Endothelial cell of umbilical vein (primary cell): ENCODE measurements at regions not wholly inside any gene's neighbourhood (a gene's known extent, or its start where the extent isn't known, plus 50 kb on each side); places are given as distances from the start of the nearest gene placed in this dataset.

Source experiments
- EZH2 ChIP-seq: IDR thresholded peaks from 2 replicates; pipeline ENCODE4 v1.6.1; 2012; ENCODE audit warnings: borderline replicate concordance, low read depth, mild to moderate bottlenecking, moderate library complexity, low read length, inconsistent platforms; ENCODE audit not compliant: severe bottlenecking
- FOS ChIP-seq: IDR thresholded peaks from 2 replicates; pipeline ENCODE4 v1.6.1; 2011; ENCODE audit warnings: mild to moderate bottlenecking, low read length, moderate library complexity, borderline replicate concordance; ENCODE audit not compliant: insufficient read depth
- MYC ChIP-seq: IDR thresholded peaks from one replicate; pipeline ENCODE4 v1.6.1; 2011; ENCODE audit warnings: mild to moderate bottlenecking, low read depth, low read length
- POLR2A ChIP-seq: IDR thresholded peaks from 2 replicates; pipeline ENCODE4 v1.6.1; 2012; ENCODE audit warnings: low read depth, mild to moderate bottlenecking, control low read depth, low read length
- POLR2AphosphoS5 ChIP-seq: IDR thresholded peaks from 2 replicates; pipeline ENCODE4 v1.6.1; 2012; ENCODE audit warnings: low read depth, mild to moderate bottlenecking, control low read depth, low read length, moderate library complexity; ENCODE audit not compliant: insufficient read depth
- TF ChIP-seq, protein P1 (sequence below), 2 donors: IDR thresholded peaks; 1 replicate in 1 of 2; 2 replicates in 1 of 2; pipeline ENCODE4 v1.5.1; 2011; ENCODE audit warnings: low read length in 2 of 2, mild to moderate bottlenecking in 2 of 2, moderate library complexity in 2 of 2, control low read depth in 1 of 2, inconsistent platforms in 1 of 2, low read depth in 1 of 2; ENCODE audit not compliant: insufficient read depth in 1 of 2; ENCODE audit errors: extremely low read depth in 1 of 2
- TF ChIP-seq, protein P2 (sequence below): IDR thresholded peaks from 2 replicates; pipeline ENCODE4 v1.6.1; 2011; ENCODE audit not compliant: insufficient read depth, insufficient read length

DNA sequence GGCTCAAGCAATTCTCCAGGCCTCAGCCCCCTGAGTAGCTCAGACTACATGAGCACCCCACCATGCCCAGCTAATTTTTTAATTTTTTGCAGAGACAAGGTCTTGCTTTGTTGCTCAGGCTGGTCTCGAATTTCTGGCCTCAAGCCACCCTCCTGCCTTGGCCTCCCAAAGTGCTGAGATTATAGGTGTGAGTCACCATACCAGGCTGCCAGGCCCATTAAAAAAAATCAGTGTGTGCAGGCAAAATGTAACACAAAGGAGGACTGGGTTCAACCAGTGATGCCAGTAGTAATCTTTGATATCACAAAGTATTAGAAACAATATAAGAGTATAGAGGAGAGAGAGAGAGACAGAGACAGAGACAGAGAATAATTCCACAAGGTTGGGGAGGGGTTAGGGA is 322.7 kb downstream of the MSX2 start:
- TF ChIP-seq, protein P1, sequence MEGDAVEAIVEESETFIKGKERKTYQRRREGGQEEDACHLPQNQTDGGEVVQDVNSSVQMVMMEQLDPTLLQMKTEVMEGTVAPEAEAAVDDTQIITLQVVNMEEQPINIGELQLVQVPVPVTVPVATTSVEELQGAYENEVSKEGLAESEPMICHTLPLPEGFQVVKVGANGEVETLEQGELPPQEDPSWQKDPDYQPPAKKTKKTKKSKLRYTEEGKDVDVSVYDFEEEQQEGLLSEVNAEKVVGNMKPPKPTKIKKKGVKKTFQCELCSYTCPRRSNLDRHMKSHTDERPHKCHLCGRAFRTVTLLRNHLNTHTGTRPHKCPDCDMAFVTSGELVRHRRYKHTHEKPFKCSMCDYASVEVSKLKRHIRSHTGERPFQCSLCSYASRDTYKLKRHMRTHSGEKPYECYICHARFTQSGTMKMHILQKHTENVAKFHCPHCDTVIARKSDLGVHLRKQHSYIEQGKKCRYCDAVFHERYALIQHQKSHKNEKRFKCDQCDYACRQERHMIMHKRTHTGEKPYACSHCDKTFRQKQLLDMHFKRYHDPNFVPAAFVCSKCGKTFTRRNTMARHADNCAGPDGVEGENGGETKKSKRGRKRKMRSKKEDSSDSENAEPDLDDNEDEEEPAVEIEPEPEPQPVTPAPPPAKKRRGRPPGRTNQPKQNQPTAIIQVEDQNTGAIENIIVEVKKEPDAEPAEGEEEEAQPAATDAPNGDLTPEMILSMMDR (IDR thresholded peaks at IDR 0.05; ENCODE audit: extremely low read depth in 1 of 2, insufficient read depth in 1 of 2, low read depth in 1 of 2, low read length in 2 of 2) = no peak
- no peak for TF ChIP-seq POLR2A
- TF ChIP-seq, protein P2, sequence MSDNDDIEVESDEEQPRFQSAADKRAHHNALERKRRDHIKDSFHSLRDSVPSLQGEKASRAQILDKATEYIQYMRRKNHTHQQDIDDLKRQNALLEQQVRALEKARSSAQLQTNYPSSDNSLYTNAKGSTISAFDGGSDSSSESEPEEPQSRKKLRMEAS = no peak
- no peak for TF ChIP-seq EZH2
- TF ChIP-seq MYC = no peak
- no peak for TF ChIP-seq FOS
- no peak for TF ChIP-seq POLR2AphosphoS5
